HG03439 (cell line): ENCODE measurements at regions not wholly inside any gene's neighbourhood (a gene's known extent, or its start where the extent isn't known, plus 50 kb on each side); places are given as distances from the start of the nearest gene placed in this dataset.

Source experiments
- ATAC-seq: cut with Tn5 transposase; IDR thresholded peaks from one replicate; pipeline ENCODE4 v1.9.1; 2021; ENCODE audit warnings: mild to moderate bottlenecking, moderate library complexity; ENCODE audit not compliant: unreplicated experiment

GRCh38 chr5:142384014-142384413 is 59.2 kb upstream of the SPRY4 start:
- no peak for ATAC-seq

GRCh38 chr5:142382186-142382585 is 57.4 kb upstream of the SPRY4 start:
- no peak for ATAC-seq

DNA sequence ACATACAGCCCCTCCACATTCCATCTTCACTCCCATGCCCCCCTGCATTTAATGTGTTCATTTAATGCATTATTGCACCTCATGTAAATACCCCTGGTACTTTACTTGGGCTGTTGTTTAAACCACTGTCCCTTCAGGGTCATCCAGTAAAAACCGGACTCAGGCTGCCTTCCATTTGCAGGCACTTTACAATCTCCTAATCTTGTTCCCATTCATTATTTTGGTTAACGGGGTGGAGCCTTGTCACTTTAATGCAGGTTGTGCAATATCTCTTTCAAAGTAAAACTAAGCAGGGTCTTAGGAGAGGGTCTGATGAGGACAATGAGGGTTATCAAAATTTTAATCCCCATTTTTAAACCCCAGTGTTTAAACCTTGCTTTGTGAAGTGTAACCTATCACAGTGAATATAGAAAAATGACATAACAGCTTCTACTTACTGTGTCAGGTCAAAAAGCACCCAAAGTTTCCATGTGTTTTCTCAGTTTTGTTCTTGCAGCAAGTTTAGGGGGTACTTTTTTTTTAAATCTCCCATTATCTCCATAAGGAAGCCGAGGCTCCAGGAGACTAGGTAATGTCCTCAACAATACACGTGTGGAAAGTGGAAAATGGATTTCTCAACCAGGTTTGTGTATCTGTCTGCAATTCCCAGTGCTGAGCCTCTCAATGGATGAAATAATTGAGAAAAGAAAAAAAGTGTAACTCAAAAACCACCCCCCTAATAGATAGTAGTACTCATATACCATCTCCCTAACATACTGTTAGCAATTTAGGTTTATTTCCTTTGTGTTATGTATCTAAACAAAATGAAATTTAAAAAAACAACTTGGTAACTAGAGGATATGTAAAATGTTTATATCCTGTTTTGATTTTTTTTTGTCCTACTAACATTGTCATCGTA is 54.2 kb upstream of the SPRY4 start:
- no peak for ATAC-seq

GRCh38 chr5:142375944-142376411 is 51.2 kb upstream of the SPRY4 start:
- ATAC-seq, result no peak
